ENCODE measurements at regions not wholly inside any gene's neighbourhood (a gene's known extent, or its start where the extent isn't known, plus 50 kb on each side); places are given as distances from the start of the nearest gene placed in this dataset.
A peak's percentile ranks its signal among the peaks of the same experiment; 100 is the strongest.

DNA sequence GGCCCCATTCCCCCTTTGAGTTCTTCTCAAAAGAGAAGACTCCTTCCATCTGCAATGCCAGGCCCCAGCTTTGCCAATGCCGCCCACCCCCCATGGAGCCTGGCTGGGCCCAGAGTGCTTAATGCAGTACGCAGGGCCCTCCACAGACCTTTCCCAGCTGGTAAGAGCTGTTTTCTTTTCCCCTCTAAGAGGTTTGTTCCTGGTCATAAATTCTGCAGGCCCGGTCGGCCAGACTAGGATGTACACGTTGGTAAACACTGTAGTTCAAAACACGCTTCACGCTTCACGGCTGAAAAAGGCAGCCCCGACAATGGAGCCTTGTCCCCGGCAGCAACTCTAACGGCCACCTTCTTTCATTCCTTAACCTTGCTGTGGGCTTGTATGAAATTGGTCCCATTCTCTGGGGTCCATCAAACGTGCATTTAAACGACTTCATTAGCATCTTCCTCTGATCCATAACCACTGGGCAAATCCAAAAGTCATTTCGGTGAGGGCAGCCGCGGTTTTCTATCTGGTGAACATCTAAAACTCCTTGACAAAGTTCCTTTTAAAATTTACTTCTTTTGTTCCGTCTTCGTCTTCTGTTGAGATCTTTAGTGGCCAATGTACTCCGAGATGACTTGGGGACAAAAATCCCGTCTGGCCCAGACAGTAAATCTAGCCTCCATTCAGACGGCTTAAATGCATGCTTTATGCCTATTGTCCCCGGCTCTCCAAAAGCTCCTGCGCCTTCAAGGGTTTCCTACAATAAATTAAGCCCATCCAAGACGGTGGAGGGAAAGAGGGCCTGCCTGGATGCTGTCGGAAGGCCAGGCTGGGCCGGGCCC is 60.0 kb upstream of the MYEOV start:
- H3K4me1 Mint-ChIP-seq, result peaks cover 9% of the 10 kb centered on the region
- H3K9me3 Mint-ChIP-seq, result peaks cover 4% of the 10 kb centered on the region
- H3K4me3 Mint-ChIP-seq, result no peak overlapping the region
- no peak overlapping the region for H3K27ac Mint-ChIP-seq
- no peak for DNase-seq
- peaks cover 4% of the 10 kb centered on the region for H3K36me3 Mint-ChIP-seq
- peaks cover 26% of the 10 kb centered on the region for H3K27me3 Mint-ChIP-seq

DNA sequence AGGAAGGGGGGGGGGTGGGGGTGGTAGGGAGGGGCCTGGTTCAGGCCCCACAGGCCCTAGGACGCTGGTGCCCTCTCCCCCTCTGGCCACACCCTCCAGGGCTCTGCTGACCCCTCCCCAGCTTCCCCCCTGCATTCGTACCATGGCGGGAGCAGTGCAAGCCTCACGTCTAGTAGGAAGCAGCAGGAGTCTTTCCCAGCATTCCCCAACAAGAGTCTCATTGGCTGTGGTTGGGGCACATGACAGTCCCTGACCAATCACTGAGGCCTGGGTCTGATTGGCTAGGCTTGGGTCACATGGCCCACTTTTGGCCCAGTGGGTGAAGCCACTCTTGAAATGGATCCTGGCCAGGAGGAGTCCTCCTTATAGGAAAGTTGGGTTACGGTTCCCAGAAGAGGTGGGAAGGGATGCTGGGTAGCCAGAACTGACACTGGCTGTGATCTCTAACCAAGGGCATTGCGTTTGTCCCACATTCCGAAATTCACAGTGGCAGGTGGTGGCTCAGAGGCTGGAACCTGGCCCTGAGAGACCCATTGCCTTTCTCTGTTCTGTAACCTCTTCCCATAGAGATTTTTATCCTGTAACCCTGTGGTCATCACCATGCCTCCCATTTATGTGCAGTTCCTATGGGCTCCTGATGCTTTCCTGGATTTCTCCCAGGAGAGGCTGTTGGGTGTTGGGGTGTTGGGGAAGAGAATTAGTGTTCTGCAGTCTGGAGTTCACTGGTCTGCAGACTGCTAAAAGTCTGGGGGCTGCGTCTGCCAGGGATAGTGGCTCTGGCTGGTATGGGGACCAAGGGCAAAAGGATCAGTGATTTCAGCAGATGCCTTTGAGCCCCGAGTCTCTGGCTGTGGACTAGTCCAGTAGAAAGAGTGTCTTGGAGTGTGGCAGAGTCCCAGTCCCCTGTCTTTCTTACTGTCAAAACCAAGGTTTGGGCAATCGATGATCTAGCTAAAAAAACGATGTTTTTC is 58.9 kb upstream of the MYEOV start:
- Mint-ChIP-seq H3K9me3 (peaks cover 4% of the 10 kb centered on the region), H3K4me3 (no peak overlapping the region), H3K4me1 (peaks cover 17% of the 10 kb centered on the region), H3K36me3 (peaks cover 4% of the 10 kb centered on the region), H3K27me3 (peaks cover 26% of the 10 kb centered on the region), H3K27ac (no peak overlapping the region)
- DNase-seq, result no peak

- H3K4me1 Mint-ChIP-seq, result peaks cover 28% of the 10 kb centered on the region
- H3K27ac Mint-ChIP-seq, result peak overlapping the region; percentile 82
- H3K36me3 Mint-ChIP-seq, result peaks cover 6% of the 10 kb centered on the region
- H3K4me3 Mint-ChIP-seq, result no peak overlapping the region
- peaks cover 7% of the 10 kb centered on the region for H3K9me3 Mint-ChIP-seq
- H3K27me3 Mint-ChIP-seq, result peaks cover 23% of the 10 kb centered on the region
- peak; percentile 14 for DNase-seq
Measured at GRCh38 chr11:69238573-69239351, 55.2 kb upstream of the MYEOV start.

DNA sequence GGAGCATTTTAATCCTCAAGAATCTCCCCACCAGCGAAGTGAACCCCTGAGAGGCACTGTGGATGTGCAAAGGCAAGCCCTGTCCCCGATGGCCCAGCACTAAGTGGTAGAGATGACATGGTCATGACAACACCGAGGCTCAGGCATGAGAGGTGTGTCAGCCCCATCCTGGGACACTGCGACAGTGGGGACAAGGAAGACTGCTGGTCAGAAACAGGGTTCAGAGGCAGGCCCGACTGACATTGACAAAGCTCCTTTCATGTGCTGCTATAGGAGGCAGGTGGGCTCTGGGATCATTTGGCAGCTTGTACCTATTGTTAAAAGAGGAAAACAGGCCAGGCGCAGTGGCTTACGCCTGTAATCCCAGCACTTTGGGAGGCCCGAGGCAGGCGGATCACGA is 54.3 kb upstream of the MYEOV start:
- Mint-ChIP-seq H3K27ac (peak overlapping the region; percentile 29), H3K4me1 (peaks cover 28% of the 10 kb centered on the region), H3K36me3 (peaks cover 6% of the 10 kb centered on the region), H3K27me3 (peaks cover 23% of the 10 kb centered on the region), H3K4me3 (no peak overlapping the region), H3K9me3 (peaks cover 7% of the 10 kb centered on the region)
- DNase-seq, result no peak

DNA sequence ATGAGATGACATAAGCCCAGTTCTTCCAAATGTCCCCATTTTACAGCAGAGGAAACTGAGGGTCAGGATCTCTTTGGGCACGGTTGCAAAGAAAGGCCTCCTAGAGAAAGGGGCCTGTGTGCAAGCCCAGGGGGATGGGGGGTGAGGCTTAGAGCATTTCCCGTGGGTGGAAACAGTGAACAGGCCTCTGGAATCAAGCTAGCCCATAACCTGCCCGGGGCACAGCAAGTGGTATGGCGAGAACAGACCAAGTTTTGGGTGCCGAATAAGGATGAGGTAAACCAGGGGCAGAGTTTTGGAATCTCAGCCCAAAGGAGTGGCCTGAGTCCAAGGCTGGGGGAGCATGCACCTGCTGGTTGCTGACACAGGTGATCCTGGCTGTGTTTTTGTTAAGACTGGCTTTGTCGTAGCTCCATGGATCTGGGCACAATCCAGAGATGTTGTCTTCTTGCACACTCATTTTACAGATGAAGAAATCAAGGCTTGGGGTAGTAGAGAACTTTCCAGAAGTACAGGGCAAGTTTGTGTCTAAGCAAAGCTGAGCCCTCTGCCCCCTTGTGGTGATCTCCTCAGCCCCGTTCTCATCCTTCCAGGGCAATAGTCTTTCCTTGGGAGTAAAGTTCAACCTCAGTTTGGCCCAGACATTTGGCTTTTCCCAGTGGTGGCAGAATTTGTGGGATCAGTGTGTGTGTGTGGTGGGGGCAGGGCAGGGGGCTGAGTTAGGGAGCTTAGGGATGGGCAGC is 53.5 kb upstream of the MYEOV start:
- H3K27me3 Mint-ChIP-seq, result peaks cover 20% of the 10 kb centered on the region
- H3K4me3 Mint-ChIP-seq, result no peak overlapping the region
- H3K9me3 Mint-ChIP-seq, result peaks cover 7% of the 10 kb centered on the region
- H3K27ac Mint-ChIP-seq, result no peak overlapping the region
- H3K4me1 Mint-ChIP-seq, result peaks cover 28% of the 10 kb centered on the region
- peaks cover 6% of the 10 kb centered on the region for H3K36me3 Mint-ChIP-seq
- no peak for DNase-seq

- Mint-ChIP-seq H3K4me1 (peaks cover 28% of the 10 kb centered on the region), H3K27me3 (peaks cover 20% of the 10 kb centered on the region), H3K36me3 (peaks cover 6% of the 10 kb centered on the region), H3K9me3 (peaks cover 7% of the 10 kb centered on the region), H3K4me3 (no peak overlapping the region), H3K27ac (no peak overlapping the region)
- DNase-seq, result no peak
Measured at GRCh38 chr11:69241075-69241740, 52.7 kb upstream of the MYEOV start.

GRCh38 chr11:69241844-69242243 is 52.1 kb upstream of the MYEOV start:
- Mint-ChIP-seq H3K4me1 (peaks cover 28% of the 10 kb centered on the region), H3K27me3 (peaks cover 14% of the 10 kb centered on the region), H3K9me3 (peaks cover 7% of the 10 kb centered on the region), H3K4me3 (no peak overlapping the region), H3K36me3 (peaks cover 6% of the 10 kb centered on the region), H3K27ac (peak overlapping the region; percentile 31)
- DNase-seq, result no peak

DNA sequence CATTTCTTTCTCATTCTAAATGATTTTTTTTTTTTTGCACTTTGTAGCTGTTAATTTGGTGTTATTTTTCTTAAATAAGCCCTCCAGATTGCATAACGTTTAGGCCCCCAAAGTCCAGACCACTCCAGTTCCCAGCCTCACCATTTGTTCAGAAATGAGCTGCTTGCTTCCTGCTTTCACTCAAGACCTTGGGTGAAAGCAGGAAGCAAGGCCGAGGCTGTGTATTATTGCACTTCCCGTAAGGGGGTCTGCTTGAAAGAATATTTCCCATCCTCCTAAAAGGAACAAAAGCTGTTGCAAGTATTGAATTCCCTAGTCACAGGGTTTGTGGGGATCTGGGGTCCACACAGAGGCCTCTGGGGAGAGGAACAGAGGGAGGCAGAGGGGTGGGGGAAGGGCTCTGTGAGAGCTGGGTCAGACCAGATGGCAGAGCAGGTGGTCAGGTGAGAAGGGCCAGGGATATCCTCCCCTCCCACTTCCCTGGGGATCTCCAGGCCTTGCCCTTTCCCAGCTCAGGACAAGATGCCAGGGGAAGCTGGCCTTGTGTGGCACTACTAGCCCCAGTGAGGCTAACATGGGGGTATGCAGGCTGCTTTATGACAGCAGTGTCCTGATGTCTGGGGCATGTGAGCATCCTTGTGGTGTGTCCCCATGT is 51.6 kb upstream of the MYEOV start:
- H3K36me3 Mint-ChIP-seq, result peaks cover 6% of the 10 kb centered on the region

DNA sequence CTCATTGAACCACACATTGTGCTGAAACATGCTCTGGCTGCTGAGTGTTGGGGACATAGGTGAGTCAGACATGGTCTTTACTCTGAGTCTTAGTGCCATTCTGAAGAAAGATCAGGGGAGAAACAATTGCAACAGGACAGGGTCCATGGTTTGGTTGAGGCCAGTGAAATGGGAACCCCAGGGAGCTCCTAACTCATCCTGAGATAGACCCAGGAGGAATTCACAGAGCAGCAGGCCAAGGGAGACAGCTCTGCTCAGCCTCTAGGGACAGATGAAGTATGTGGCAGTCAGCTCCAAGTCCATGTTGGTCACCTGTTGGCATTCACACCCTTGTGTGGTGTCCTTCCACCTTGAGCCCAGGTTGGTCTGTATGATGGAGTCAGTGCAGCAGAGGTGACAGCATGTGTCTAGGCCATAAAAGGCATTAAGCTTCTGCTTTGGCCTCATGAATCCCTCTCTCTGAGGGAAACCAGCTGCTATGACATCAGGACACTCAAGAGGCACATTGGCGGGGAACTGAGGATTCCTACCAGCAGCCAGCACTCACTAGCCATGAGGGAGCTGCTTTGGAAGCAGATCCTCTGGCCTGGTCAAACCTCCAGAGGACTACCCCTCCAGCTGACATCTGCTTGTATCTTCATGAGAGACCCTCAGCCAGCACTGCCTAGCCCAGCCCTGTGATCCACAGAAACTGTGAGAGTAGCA is 50.3 kb upstream of the MYEOV start:
- Mint-ChIP-seq H3K36me3 (peaks cover 2% of the 10 kb centered on the region), H3K27me3 (no peaks in the 10 kb centered on the region), H3K27ac (no peak overlapping the region), H3K4me3 (no peak overlapping the region), H3K9me3 (peaks cover 3% of the 10 kb centered on the region), H3K4me1 (peaks cover 22% of the 10 kb centered on the region)
- no peak for DNase-seq

More for the DNA sequence above, 51.6 kb upstream of the MYEOV start:
- Mint-ChIP-seq H3K9me3 (peaks cover 7% of the 10 kb centered on the region), H3K4me1 (peaks cover 28% of the 10 kb centered on the region), H3K27ac (peak overlapping the region; percentile 72), H3K4me3 (no peak overlapping the region), H3K27me3 (peaks cover 11% of the 10 kb centered on the region)
- no peak for DNase-seq
